ENCODE measurements at regions not wholly inside any gene's neighbourhood (a gene's known extent, or its start where the extent isn't known, plus 50 kb on each side); places are given as distances from the start of the nearest gene placed in this dataset.

DNA sequence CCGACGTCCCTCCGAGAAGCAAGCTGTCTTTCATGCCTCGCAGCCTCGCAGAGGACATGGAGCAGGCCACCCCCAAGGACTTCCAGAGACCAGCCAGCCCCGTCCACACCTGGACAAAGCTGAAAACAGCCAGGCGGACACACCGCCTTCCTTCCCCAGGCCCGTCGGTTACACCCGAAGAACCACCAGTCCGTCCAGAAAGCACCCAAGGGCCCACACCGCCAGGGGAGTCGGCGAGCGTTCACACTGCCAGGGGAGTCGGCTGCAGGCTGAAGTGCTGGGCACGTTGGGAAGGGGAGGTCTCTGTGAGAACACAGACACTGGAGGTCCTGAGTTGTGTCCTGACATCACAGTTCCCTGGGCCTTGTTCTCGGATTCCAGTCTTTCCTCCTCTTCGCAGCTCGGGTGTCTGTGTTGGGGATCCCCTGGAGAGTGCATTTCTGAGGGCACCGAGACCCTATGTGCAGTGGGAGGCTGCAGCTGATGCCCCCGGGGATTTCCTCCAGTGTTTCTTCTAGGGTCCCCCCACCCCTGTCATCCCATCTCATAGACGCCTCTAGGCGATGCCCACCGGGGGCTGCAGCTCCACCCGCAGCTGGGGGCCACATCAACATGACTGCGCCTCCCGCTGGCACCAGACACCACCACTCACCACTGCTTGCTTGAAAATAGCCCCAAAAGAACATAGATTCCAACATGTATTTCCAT, 344.4 kb upstream of the SALL3 start:
- TF ChIP-seq POLR2AphosphoS5 (IDR thresholded peaks at IDR 0.05; ENCODE audit: low read depth, low read length) (no peak), TAF1 (IDR thresholded peaks at IDR 0.05; ENCODE audit: borderline replicate concordance, insufficient read depth, low read length) (no peak), SIN3A (IDR thresholded peaks at IDR 0.05; ENCODE audit: borderline replicate concordance, insufficient read depth, low read length) (no peak), FOXP2 (optimal IDR thresholded peaks at IDR 0.05; ENCODE audit: borderline replicate concordance, extremely low read depth, extremely low read length, insufficient read depth) (no peak), REST (IDR thresholded peaks at IDR 0.05; ENCODE audit: insufficient read depth in 1 of 2, low read depth in 2 of 2, low read length in 2 of 2) (no peak)

GRCh38 chr18:78636260-78636659, 343.4 kb upstream of the SALL3 start:
- TF ChIP-seq REST (IDR thresholded peaks at IDR 0.05; ENCODE audit: insufficient read depth in 1 of 2, low read depth in 2 of 2, low read length in 2 of 2) = no peak
- no peak for TF ChIP-seq SIN3A (IDR thresholded peaks at IDR 0.05; ENCODE audit: borderline replicate concordance, insufficient read depth, low read length)
- no peak for TF ChIP-seq TAF1 (IDR thresholded peaks at IDR 0.05; ENCODE audit: borderline replicate concordance, insufficient read depth, low read length)
- no peak for TF ChIP-seq FOXP2 (optimal IDR thresholded peaks at IDR 0.05; ENCODE audit: borderline replicate concordance, extremely low read depth, extremely low read length, insufficient read depth)
- no peak for TF ChIP-seq POLR2AphosphoS5 (IDR thresholded peaks at IDR 0.05; ENCODE audit: low read depth, low read length)

GRCh38 chr18:78637442-78638402, 341.9 kb upstream of the SALL3 start:
- TF ChIP-seq POLR2AphosphoS5 (IDR thresholded peaks at IDR 0.05; ENCODE audit: low read depth, low read length) (no peak), FOXP2 (optimal IDR thresholded peaks at IDR 0.05; ENCODE audit: borderline replicate concordance, extremely low read depth, extremely low read length, insufficient read depth) (no peak), TAF1 (IDR thresholded peaks at IDR 0.05; ENCODE audit: borderline replicate concordance, insufficient read depth, low read length) (no peak), SIN3A (IDR thresholded peaks at IDR 0.05; ENCODE audit: borderline replicate concordance, insufficient read depth, low read length) (no peak), REST (IDR thresholded peaks at IDR 0.05; ENCODE audit: insufficient read depth in 1 of 2, low read depth in 2 of 2, low read length in 2 of 2) (no peak)

GRCh38 chr18:78639006-78639950, 340.3 kb upstream of the SALL3 start:
- no peak for TF ChIP-seq FOXP2 (optimal IDR thresholded peaks at IDR 0.05; ENCODE audit: borderline replicate concordance, extremely low read depth, extremely low read length, insufficient read depth)
- no peak for TF ChIP-seq REST (IDR thresholded peaks at IDR 0.05; ENCODE audit: insufficient read depth in 1 of 2, low read depth in 2 of 2, low read length in 2 of 2)
